Esophagus muscularis mucosa (tissue), 4 donors: ENCODE measurements at regions not wholly inside any gene's neighbourhood (a gene's known extent, or its start where the extent isn't known, plus 50 kb on each side); places are given as distances from the start of the nearest gene placed in this dataset.

Source experiments
- DNase-seq: peaks from one replicate; pipeline ENCODE4 v3.0.0-alpha.2; 2017; ENCODE audit errors: extremely low spot score
- H3K27ac ChIP-seq, 4 donors: fragments of 200-600 bp; sonication (generic); replicated peaks in 1 of 4; 1 replicate in 3 of 4; 2 replicates in 1 of 4; pipeline ENCODE4 v1.5.1; 2016 to 2019; ENCODE audit warnings: mild to moderate bottlenecking in 1 of 4
- H3K27me3 ChIP-seq, 4 donors: fragments of 200-600 bp; sonication (generic); one replicate each; pipeline versions ENCODE4 v1.5.1 to v1.6.0; 2016 to 2019
- H3K36me3 ChIP-seq, 4 donors: fragments of 200-600 bp; sonication (generic); one replicate each; pipeline ENCODE4 v1.5.1; 2016 to 2019
- H3K4me1 ChIP-seq, 4 donors: fragments of 200-600 bp; sonication (generic); one replicate each; pipeline ENCODE4 v1.5.1; 2016 to 2019
- H3K4me3 ChIP-seq, 4 donors: fragments of 200-600 bp; sonication (generic); 1 replicate in 2 of 4; 2 replicates in 2 of 4; pipeline ENCODE4 v1.5.1; 2016 to 2019; ENCODE audit warnings: mild to moderate bottlenecking in 4 of 4, moderate library complexity in 1 of 4
- H3K9me3 ChIP-seq, 4 donors: fragments of 200-600 bp; sonication (generic); 1 replicate in 3 of 4; 2 replicates in 1 of 4; pipeline ENCODE4 v1.5.1; 2016 to 2019
- EP300 ChIP-seq: sonication (generic); formaldehyde crosslinking; IDR thresholded peaks from one replicate; pipeline ENCODE4 v1.6.1; 2017; ENCODE audit warnings: antibody characterized with exemption
- POLR2A ChIP-seq: fragments of 450-650 bp; IDR thresholded peaks from one replicate; pipeline ENCODE4 v1.6.1; 2017; ENCODE audit warnings: antibody characterized with exemption, moderate library complexity, mild to moderate bottlenecking, low read depth
- POLR2AphosphoS5 ChIP-seq, 2 donors: sonication (generic); formaldehyde crosslinking; IDR thresholded peaks; one replicate each; pipeline ENCODE4 v1.6.1; 2017; ENCODE audit warnings: antibody characterized with exemption in 2 of 2
- WGBS: methylation state at CpG from one replicate; pipeline ENCODE4 v1.1.5; 2018; 5-methylcytosine and 5-hydroxymethylcytosine counted together
- intact Hi-C: fragments of 100-400 bp; cut with DNase I; formaldehyde crosslinking; loops from one replicate; pipeline ENCODE4 v1.15.1; 2023
- TF ChIP-seq, protein P1 (sequence below), 3 experiments: fragments of 200-600 bp in 2 of 3; fragments of 450-650 bp in 1 of 3; sonication (generic) in 2 of 3; IDR thresholded peaks; one replicate each; pipeline ENCODE4 v1.5.1; 2017 to 2019; ENCODE audit warnings: antibody characterized with exemption in 3 of 3, mild to moderate bottlenecking in 2 of 3, moderate library complexity in 1 of 3

DNA sequence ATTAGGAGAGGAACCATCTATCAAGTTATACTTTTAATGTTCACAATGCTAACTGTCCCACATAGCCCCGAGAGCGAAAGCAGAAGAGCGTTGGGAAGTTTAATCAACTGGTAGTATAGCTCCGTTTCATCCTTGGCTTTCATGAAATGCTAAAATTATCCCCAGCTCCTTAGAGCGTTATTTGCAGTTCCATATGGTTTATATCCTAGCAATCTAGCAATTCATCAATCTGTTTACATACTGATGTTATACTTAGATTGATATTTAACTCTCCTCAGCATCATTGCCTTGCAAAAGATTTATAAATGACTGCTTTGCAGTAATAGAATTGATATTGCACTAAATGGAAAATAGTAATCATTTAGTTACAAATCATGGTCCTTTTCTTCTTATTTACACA is 419.8 kb downstream of the COG6 start:
- TF ChIP-seq EP300 (no peak), POLR2A (no peak), POLR2AphosphoS5 (IDR thresholded peaks at IDR 0.05) (no peak)
- TF ChIP-seq, protein P1, sequence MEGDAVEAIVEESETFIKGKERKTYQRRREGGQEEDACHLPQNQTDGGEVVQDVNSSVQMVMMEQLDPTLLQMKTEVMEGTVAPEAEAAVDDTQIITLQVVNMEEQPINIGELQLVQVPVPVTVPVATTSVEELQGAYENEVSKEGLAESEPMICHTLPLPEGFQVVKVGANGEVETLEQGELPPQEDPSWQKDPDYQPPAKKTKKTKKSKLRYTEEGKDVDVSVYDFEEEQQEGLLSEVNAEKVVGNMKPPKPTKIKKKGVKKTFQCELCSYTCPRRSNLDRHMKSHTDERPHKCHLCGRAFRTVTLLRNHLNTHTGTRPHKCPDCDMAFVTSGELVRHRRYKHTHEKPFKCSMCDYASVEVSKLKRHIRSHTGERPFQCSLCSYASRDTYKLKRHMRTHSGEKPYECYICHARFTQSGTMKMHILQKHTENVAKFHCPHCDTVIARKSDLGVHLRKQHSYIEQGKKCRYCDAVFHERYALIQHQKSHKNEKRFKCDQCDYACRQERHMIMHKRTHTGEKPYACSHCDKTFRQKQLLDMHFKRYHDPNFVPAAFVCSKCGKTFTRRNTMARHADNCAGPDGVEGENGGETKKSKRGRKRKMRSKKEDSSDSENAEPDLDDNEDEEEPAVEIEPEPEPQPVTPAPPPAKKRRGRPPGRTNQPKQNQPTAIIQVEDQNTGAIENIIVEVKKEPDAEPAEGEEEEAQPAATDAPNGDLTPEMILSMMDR (IDR thresholded peaks at IDR 0.05), result no peak
- Histone ChIP-seq H3K4me3 (no peak overlapping the region), H3K27me3 (no peaks in the 10 kb centered on the region), H3K36me3 (no peaks in the 10 kb centered on the region), H3K9me3 (no peaks in the 10 kb centered on the region), H3K27ac (no peak overlapping the region), H3K4me1 (peaks cover 0 to 10% (median 7%) of the 10 kb centered on the region in 4 donors)
- intact Hi-C loops, result loop anchor here (10.0 kb wide), 1 partner anchor 270 kb away; no protein-coding TSS in a partner anchor
- DNase-seq, result no peak
- WGBS, result 79% methylated on average over 5 of the region's 5 CpGs

DNA sequence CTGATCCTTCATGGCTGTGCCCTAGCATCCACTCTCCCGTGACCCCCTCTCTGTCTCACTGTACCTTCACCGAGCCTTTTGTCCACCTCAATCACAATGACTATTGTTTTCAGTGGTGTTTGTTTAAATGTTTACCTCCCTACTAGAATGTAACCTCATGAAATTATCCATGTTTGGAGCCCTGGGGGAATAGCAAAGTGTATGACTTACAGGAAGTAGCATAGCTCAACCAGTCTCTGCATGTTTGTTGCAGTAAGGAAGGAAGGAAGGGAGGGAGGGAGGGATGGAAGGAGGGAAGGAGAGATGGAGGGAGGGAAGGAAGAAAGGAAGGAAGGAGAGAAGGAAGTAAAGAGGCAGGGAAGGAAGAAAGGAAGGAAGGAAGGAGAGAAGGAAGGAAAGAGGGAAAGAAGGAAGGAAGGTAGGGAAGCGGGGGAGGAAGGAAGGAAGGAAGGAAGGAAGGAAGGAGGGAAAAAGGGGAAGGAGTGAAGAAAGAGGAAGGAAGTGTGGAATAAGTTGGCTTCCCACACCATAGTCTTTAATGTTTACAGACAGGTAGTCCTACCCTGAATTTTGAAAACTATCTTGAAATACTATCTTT is 421.4 kb downstream of the COG6 start:
- Histone ChIP-seq H3K27ac (no peak overlapping the region), H3K36me3 (no peaks in the 10 kb centered on the region), H3K4me3 (no peak overlapping the region), H3K9me3 (no peaks in the 10 kb centered on the region), H3K27me3 (no peaks in the 10 kb centered on the region), H3K4me1 (peaks cover 0 to 8% (median 6%) of the 10 kb centered on the region in 4 donors)
- 90% methylated on average over 3 of the region's 3 CpGs for WGBS
- intact Hi-C loops, result loop anchor here (10.0 kb wide), 1 partner anchor 268 kb away; no protein-coding TSS in a partner anchor
- no peak for DNase-seq
- no peak for TF ChIP-seq POLR2A
- TF ChIP-seq POLR2AphosphoS5 (IDR thresholded peaks at IDR 0.05), result no peak
- no peak for TF ChIP-seq EP300
- TF ChIP-seq, protein P1 (IDR thresholded peaks at IDR 0.05), result no peak

DNA sequence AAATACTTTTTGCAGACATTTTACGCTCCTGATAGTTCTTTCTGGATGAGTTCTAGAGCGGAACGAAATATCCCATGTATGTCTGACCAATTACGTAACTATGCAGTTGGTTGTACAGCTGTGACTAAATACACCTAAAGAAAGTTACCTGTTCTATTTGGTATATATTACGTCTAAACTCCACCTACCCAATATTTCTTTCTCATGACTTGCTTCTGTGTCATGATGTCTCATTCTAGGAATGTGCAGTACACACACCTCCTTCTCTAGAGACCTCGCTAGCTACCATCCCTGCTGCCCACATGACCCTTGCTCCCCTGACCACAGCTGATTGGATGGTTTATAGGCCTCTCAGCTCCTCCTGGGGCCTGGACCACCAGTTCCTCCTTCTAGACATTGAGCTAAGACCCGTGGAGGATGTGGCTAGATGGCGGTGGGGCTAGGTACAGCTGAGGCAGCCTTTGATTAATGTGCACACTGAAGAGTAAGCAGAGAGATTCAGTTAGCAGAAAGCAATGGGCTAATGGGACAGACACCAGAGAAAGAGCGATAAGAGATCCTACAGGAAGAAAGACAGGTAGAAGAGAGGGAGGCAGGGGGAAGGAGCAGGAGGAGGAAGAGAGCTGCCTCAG is 422.1 kb downstream of the COG6 start:
- TF ChIP-seq POLR2A (no peak), EP300 (no peak), POLR2AphosphoS5 (IDR thresholded peaks at IDR 0.05) (no peak)
- TF ChIP-seq, protein P1 (IDR thresholded peaks at IDR 0.05), result no peak
- Histone ChIP-seq H3K27ac (no peak overlapping the region), H3K27me3 (no peaks in the 10 kb centered on the region), H3K4me3 (no peak overlapping the region), H3K9me3 (no peaks in the 10 kb centered on the region), H3K36me3 (no peaks in the 10 kb centered on the region), H3K4me1 (peaks cover 0 to 12% (median 8%) of the 10 kb centered on the region in 4 donors)
- intact Hi-C loops, result loop anchor here (10.0 kb wide), 1 partner anchor 267 kb away; no protein-coding TSS in a partner anchor
- 95% methylated on average over 9 of the region's 9 CpGs for WGBS
- no peak for DNase-seq

DNA sequence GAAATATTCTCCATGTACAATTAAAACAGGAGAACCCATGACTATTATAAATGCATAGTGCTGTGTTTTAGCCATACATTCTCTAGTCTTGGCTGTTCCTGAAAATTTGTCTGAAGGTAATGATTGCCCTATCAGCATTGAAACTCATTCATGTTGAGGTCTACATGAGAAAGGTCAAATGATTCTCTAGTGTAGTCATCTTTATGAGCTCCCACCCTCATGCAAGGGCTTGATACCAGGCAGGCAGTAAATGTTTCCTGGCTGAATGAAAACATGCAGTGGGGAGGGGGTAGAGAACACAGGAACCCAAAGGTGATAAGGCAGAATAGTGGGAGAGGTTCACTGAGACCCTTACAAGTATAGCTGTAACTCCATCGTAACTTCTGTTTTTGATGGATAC is 424.3 kb downstream of the COG6 start:
- no peak overlapping the region for H3K4me3 ChIP-seq
- H3K9me3 ChIP-seq, result no peaks in the 10 kb centered on the region
- DNase-seq, result no peak
- intact Hi-C loops, result loop anchor here (10.0 kb wide), 1 partner anchor 265 kb away; no protein-coding TSS in a partner anchor
- H3K27ac ChIP-seq, result no peak overlapping the region
- no peaks in the 10 kb centered on the region for H3K27me3 ChIP-seq
- no peaks in the 10 kb centered on the region for H3K36me3 ChIP-seq
- TF ChIP-seq POLR2AphosphoS5 (IDR thresholded peaks at IDR 0.05) (no peak), POLR2A (no peak), EP300 (no peak)
- TF ChIP-seq, protein P1 (IDR thresholded peaks at IDR 0.05), result no peak
- peaks cover 0 to 11% (median 7%) of the 10 kb centered on the region in 4 donors for H3K4me1 ChIP-seq
- WGBS, result 100% methylated on average over 1 of the region's 1 CpG
